D721Med (cell line): ENCODE measurements at regions not wholly inside any gene's neighbourhood (a gene's known extent, or its start where the extent isn't known, plus 50 kb on each side); places are given as distances from the start of the nearest gene placed in this dataset.
"Not testable (repeated sequence)": the region's sequence is repeated elsewhere in the genome, so short reads cannot be mapped to it uniquely, and the experiment has no call there.

Experiments used
- DNase-seq: peaks from one replicate; pipeline ENCODE4 v3.0.0; 2011; ENCODE audit warnings: low spot score; ENCODE audit not compliant: insufficient read length
- FAIRE-seq: peaks from 2 replicates; lab custom pipeline; 2011; peaks lifted over from hg19 to GRCh38; lab: Jason Lieb, UNC
- TF ChIP-seq, protein P1 (sequence below): IDR thresholded peaks from 2 replicates; pipeline ENCODE4 v1.5.1; 2012; ENCODE audit warnings: mild to moderate bottlenecking, control low read depth; ENCODE audit not compliant: insufficient read depth; ENCODE audit errors: missing control alignments

DNA sequence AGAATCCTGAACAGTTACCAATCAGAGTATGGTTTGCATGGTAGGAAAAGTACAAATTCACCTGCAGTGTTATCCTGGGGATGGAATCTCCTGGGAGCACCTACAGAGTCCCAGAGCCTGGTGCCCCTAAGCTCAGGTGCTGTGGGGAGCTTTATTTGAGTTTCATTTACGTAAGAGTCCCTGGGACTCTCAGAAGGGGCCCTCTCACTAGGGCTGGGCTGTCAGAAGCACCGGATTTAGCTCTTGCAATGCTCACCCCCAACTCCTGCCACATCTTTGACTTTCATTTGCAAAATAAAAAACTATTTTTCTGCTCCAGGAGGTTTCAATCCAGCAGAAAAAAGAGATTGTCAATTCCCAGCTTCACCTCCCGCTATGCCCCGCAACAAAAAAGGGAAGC lies 569.8 kb upstream of the B3GAT1 start:
- DNase-seq (no peak), FAIRE-seq (no peak)
- TF ChIP-seq, protein P1, sequence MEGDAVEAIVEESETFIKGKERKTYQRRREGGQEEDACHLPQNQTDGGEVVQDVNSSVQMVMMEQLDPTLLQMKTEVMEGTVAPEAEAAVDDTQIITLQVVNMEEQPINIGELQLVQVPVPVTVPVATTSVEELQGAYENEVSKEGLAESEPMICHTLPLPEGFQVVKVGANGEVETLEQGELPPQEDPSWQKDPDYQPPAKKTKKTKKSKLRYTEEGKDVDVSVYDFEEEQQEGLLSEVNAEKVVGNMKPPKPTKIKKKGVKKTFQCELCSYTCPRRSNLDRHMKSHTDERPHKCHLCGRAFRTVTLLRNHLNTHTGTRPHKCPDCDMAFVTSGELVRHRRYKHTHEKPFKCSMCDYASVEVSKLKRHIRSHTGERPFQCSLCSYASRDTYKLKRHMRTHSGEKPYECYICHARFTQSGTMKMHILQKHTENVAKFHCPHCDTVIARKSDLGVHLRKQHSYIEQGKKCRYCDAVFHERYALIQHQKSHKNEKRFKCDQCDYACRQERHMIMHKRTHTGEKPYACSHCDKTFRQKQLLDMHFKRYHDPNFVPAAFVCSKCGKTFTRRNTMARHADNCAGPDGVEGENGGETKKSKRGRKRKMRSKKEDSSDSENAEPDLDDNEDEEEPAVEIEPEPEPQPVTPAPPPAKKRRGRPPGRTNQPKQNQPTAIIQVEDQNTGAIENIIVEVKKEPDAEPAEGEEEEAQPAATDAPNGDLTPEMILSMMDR, result no peak

DNA sequence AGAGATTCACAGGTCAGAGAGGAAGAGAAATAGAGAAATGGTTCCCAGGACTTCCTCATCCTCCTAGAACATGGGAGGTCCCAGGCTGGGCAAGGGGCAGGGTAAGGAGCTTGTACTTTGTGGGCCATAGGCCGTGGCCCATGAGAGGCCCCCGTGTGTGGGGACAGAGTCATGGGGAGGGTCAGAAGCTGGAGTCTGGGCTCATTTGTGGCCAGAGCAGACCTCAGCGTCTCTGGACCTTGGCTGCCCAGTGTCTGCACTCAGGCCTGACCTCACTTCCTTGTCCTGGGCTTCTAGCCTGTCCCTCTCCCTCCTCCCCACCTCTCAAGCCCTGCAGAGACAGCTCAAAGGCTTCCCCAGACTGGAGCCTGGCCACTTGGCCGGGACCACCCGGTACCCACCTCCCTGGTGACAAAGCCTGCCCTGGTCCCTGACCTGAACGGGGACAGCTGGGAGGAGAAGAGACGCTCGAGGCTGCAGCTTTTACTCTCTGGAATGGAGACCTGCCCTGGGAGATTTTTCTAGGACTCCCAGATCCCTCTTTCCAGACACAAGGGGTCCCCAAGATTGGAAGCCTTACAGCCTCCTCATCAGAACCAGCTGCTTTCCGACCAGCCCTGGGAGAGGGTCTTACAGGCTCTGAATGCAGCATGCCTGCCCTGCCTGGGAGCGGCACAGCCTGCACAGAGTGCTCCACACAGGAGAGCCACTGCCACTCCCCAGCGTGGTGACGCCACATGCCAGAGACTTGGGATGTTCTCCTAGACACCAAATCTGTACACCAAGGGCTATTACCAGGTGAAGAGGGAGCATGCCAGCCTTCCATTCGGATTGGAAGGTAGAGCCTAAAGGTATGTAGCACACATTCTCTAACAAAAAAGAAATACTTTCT lies 569.0 kb upstream of the B3GAT1 start:
- no peak for FAIRE-seq
- TF ChIP-seq, protein P1, result no peak
- DNase-seq, result no peak

DNA sequence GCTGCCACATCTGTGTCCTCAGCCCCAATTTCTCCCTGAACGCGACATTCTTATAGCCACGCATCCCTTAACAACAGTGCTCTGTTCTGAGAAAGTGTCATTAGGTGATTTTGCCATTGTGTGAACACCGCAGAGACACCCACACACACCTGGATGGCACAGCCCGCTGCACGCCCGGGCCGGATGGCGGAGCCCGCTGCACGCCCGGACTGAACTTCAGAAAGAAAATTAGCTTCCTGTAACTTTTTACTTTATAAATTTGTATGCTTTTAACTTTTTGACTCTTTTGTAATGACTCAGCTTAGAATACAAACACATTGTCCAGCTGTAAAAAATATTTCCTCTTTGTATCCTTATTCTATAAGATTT lies 567.0 kb upstream of the B3GAT1 start:
- not testable (repeated sequence) for FAIRE-seq, DNase-seq

DNA sequence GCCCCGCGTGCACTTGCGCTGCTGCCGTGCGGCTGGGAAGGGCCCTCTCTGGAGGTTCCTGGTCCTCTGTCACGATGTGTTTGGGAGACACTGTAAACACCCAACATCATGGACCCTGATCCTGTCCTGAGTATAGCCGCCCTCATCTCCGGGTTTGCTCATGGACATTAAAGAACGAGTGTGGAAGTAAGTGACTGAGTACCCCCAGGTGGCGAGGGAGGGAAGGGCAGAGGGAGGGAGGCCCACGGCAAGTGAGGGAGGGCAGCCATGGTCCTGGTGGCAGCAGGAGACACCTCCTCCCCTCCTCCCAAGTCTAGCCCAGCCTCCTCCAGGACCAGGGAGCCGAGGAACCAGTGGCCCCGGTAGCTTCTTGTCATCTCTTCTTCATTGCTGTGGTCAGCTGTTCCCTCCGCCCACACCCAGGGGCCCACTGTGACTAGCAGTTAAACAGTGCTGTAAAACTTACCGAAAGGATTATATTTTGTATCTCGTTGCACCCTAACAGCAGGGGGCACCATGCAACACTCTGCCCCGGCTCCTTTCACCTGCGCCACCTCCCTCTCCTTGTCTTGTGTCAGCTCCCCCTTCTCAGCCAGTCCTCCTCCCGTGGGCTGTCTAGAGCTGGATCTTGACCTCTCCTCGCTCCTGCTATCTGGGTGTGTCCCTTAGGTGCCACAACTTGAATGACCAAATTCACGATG lies 566.5 kb upstream of the B3GAT1 start:
- FAIRE-seq, result no peak
- no peak for DNase-seq
- TF ChIP-seq, protein P1, result no peak

DNA sequence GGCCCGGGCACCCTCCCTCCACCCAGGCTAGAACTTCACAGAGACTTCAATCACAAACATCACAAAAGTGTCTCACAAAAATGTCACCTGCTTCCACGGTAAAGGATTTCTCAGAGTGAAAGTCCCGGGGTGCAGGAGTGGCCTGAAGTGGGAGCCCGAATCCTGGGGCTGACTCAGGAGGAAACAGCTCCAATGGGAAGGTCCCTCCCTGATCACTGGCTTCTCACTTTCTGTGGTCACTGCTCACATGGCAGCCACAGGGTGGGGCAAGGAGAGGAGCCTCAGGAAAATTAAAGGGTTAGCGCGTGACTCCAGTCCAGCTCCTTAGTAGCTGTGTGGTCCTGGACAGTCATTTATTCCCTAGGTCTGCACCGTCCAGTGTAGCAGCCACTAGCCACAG lies 564.5 kb upstream of the B3GAT1 start:
- DNase-seq (no peak), FAIRE-seq (no peak)
- TF ChIP-seq, protein P1, result no peak

DNA sequence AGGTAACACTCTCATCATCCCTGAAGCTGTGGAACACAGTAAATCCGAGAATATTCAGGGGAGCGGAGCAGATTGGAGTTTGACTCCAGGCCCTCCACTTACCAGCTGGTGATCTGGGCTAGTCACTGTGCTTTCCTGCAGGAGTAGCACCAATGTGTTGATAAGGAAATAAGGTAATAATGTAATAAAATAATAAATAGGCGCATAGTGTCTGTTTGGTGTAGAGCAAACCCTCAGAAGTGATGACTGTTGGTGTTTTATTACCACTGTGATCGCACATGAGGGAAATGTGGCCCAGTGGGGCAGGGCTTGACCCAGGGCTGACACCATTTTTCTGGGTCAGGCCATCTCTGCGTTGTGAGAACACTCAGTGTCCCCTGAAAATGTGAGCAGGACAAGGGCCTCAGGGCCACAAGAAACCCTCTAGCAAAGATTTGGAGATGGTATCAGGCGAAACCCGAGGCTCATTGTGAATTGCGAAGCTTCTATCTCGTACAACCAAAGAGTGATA lies 563.9 kb upstream of the B3GAT1 start:
- TF ChIP-seq, protein P1, result no peak
- DNase-seq (no peak), FAIRE-seq (no peak)

DNA sequence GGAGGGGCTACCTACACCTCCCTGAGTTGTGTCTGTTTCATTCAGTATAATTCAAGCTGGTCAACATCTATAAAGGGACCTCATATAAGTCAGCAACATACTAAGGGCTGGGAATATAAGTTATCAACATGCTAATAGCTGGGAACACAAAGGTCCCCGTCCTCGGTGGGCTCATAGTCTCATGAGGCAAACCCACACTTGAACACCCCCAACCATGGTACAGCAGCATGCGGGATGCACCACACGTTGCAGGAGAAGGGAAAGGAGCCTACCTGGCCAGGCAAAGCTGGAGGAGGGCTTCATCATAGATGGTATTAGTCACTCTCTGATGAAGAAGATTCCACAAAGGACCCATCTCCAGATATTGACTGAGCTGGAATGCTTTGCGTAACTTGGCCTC lies 561.8 kb upstream of the B3GAT1 start:
- FAIRE-seq (no peak), DNase-seq (no peak)
- TF ChIP-seq, protein P1, result no peak
